HG02885 (cell line): ENCODE measurements at regions not wholly inside any gene's neighbourhood (a gene's known extent, or its start where the extent isn't known, plus 50 kb on each side); places are given as distances from the start of the nearest gene placed in this dataset.

ENCODE experiments used
- ATAC-seq: cut with Tn5 transposase; IDR thresholded peaks from one replicate; pipeline ENCODE4 v1.9.1; 2021; ENCODE audit warnings: mild to moderate bottlenecking; ENCODE audit not compliant: unreplicated experiment, poor library complexity

DNA sequence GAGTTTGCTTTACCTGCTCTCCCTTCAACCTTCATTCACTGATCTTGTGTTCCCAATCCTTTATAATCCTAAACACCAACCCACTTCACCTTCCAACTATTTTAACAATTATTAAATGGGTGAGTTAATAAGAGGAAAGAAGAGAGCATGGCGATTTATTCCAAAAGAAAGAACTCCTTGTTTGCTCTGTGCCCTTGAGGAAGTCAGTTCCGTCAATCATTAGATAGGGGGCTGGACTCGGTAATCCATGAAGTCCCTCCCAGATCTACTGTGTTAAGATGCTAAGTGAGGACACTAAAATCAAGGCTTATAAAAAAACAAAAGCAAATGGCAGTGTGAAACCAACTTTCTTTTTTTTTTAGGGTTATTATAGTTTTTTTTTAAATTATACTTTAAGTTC lies 589.9 kb downstream of the XIRP2 start:
- no peak for ATAC-seq

DNA sequence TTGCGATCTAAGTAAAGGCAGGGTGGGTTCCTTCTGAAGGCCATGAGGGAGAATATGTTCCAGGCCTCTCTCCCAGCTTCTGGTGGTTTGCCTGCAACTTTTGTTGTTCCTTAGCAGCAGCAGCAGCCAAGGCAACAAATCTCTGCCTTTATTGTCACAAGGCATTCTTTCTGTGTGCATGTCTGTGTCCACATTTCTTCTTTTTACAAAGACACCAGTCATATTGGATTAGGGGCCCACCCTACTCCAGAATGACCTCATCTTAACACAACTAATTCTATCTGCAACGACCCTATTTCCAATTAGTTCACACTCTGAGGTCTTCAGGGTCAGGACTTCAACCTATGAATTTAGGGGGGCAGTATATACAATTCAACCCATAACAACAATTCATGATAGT lies 587.5 kb downstream of the XIRP2 start:
- no peak for ATAC-seq

DNA sequence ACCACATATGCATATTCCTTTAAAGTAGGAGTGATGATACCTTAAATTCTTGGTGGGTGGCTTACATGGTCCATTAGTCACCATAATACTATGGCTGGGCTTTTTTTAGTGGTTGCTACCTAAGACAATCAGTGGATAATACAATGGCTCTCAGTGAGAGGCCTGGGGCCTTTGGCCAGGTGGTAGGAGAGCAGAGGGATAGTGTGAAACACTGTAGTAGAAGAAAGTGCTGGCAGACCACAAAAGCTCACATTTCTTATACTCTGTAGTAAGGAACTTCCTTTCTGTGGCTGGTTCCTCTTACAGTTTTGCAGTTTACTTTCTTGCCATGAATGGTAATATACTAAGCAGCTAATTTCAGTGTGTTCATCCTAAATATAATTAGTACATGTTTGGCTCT lies 583.5 kb downstream of the XIRP2 start:
- no peak for ATAC-seq

DNA sequence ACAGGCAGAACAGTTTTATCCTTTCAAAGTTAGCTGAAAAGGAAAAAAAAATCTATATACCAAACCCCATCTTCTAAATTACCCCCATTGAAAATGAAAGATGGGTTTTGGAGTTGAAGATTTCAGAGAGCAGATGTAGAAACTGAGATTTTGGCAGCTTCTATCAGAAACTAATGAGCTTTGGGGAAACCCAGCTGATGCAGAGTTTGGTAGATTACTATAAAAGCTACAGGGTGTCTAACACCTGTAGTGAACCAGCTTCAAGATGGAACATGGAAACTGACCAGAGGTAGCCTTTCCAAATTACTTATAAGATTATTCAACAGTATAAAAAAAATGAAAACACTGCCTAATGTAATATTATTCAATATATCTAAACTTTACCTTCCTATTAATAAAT lies 583.1 kb downstream of the XIRP2 start:
- ATAC-seq: no peak

DNA sequence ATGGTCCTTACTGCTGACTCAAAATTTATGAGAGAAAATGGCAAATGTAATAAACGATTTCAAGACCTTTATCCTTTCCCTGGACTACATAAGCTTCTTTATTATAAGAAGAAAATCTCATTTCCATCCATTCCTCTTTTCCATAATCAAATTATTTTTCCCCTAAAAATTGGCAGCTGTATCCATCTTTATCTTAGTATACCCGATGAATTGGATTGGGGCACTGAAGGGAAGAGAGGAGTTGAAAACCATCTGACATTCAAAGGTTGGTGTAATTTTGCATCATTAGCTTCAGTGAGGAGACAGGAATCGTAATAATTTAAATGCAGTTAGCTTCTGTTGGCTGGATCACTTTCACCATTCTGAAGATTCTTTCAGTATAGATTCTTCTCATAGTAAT lies 574.1 kb downstream of the XIRP2 start:
- ATAC-seq: no peak

DNA sequence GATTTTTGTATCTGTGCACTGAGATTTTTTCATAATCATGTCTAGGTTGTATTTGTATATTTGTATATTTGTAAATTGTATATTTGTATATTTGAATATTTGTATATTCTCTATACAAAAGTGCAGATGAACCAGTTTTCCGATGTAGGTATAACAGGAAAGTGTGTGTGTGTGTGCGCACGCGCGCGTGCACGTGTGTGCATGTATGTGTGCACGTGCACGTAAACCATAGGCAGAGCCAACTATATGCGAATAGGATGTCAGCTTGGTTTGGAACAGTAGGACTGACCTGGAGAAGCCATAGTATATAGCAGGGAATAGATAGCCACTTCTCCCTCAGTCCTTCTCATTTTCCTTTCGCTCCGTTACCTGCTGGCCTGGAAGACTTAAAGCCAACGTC lies 565.8 kb downstream of the XIRP2 start:
- ATAC-seq: no peak

DNA sequence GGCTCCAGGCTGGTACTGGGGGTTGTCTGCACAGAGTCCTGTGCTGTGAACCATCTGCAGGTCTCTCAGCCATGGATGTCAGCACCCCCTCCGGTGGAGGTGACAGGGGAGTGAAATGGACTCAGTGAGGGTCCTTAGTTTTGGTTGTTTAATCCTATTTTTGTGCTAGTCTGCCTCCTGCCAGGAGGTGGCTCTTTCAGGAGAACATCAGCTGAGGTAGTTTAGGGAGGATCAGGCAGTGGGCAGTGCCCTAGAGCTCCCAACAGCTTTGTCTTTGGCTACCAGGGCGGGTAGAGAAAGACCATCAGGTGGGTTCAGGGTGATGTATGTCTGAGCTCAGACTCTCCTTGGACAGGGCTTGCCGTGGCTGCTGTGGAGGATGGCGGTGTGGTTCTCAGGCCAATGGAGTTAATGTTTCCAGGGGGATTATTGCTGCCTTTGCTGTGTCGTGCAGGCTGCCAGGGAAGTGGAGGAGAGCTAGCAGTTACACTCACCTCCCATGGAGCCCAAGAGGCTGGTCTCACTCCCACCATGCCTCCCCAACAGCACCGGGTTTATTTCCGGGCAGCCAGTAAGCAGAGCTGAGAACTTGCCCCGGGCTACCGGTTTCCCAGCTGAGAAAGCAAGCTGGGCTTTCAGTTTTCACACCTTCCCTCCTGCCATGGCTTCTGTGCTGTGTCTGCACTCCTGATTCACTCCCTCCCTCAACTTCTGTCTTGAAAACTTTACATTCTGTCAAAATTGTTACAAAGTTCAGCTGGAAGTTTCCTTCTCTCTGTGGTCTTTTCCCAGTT lies 563.4 kb downstream of the XIRP2 start:
- no peak for ATAC-seq

DNA sequence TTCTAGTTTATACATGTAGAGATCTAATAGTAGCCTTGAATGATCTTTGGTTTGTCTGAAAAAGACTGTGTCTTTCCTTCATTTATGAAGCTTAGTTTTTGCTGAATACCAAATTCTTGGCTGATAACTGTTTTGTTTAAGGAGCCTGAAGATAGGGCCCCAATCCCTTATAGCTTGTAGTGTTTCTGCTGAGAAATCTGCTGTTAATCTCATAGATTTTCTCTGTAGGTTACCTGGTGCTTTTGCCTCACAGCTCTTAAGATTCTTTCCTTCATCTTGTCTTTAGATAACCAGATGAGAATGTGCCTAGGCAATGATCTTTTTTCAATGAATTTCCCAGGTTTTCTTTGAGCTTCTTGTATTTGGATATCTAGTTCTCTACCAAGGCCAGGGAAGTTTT lies 562.1 kb downstream of the XIRP2 start:
- no peak for ATAC-seq

DNA sequence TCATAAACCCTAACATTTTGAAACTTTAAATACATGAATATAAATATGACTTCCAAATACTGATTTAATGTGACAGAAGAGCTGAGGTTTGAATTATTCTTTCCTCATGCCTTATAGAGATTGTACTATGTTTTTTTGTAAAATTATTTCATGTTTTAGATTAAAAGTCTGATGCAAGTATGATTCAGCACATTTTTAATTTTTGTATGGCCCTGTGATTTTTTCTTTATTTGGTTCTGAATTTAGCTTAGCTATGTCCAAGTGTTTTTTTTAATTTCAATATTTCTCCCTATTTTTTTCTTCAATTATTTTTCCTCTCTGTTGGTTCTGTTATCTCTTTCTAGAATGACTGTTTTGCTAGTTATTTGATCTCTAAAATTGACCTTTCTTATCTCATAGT lies 552.1 kb downstream of the XIRP2 start:
- no peak for ATAC-seq

DNA sequence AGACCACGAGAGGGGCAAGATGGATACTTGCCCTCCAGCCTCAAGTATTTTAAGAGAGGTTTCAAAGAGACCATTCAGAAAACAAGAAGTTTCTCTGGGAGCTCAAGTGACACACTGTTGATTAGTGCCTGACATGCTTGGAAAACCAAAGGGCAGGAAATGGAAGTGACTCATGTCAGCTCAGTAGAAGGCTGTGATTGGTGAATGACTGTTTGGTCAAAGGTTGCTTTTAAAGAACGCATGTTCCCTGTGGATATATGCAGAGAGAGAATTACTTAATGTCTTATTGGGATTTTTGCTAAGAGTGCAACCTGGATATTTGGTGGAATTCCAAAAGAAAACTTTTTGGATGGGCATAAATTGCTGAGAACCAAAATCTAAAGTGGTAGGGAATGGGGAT lies 549.9 kb downstream of the XIRP2 start:
- ATAC-seq: no peak

DNA sequence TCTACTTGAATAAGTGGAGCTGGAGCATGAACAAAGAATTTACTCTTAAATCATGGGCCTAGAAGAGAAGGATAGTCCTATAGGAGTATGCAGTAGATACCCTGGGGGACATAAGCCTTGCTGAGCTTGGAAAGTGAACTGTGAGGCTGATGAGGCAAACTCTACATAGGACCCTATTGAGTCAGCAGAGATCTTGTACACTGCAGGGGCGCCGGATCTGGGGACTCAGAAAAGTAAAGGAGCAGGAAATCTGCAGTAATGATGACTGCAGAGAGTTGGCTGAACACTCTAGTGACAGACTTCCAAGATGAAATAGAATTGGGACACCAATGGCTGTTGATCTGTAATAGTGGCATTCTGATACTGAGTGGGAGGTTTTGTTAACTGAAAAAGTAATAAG lies 543.7 kb downstream of the XIRP2 start:
- no peak for ATAC-seq

DNA sequence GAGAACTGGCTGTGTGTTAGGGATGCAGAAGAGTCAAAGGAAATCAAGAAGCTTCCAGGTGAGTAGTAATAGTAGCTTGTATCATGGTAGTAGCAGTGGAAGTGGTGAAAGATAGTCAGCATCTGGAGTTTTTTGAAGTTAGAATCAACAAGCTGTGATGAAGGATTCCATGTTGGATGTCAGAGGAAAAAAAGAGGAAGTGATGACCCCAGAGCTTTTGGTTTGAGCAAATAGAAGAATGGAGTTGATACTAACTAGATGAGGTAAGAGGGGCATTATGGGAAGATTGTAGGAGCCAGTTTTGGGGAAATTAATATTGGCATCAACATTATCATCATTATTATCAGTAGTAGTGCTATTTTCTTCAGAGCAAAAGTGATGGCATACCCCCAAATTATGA lies 542.2 kb downstream of the XIRP2 start:
- ATAC-seq: no peak

DNA sequence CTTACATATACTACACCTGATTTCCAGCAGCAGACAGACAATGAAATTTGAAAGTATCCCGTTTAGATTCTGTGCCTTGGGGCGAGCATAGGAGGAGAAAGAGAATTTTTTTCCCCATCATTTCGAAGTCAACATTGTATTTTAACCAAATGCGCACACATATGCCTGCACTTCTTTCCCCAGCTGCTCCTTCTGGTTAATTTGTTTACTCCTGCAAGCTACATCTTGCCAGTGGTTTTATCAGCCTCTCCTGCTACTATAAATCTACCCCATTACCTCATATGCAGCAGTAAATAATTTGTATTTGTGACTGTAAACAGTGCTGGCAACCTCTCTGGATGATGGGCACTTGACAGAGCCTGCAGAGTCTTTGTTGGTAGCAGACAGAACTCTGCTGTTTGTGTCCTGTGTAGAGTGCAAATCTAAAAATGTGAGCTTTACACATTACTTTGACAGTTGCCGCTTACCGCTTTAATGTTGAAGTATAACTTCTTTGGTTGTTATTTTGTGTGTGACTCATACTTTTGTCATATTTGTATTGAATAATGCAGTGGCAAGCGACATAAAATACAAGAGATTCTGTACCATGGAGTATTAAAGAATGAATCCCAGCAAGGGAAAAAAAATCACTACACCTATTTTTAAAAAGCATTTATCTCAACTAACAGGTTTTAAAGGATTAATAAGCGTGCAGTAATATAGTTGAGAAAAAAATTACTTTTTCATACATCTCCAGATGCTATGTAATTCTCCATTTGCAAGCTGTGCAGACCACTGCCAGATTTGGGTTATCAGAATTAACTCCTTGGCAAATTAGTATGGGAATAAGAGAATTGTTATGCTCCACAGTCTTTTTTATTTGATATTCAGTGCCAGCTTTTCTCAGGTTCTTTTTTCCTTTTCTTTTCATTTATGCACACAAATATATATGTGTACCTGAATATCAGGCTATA lies 536.8 kb downstream of the XIRP2 start:
- ATAC-seq: no peak

DNA sequence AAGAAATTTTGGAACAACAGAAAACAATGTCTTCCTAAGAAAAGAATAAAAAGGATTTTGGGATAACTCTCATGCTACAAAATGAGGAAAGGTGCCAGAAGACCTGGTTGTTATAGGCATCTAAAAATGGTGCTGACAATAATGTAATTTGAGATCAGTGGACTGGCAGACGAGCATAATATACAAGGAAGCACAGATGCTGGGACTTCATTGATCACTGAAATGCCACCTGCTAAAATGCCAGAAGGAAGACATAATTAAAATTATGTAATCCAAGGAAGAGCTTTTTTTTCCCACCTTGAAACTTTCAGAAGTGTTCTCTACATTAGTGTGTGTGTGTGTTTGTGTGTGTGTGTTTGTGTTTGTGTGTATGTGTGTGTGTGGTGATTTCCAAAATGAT lies 535.9 kb downstream of the XIRP2 start:
- ATAC-seq: no peak

DNA sequence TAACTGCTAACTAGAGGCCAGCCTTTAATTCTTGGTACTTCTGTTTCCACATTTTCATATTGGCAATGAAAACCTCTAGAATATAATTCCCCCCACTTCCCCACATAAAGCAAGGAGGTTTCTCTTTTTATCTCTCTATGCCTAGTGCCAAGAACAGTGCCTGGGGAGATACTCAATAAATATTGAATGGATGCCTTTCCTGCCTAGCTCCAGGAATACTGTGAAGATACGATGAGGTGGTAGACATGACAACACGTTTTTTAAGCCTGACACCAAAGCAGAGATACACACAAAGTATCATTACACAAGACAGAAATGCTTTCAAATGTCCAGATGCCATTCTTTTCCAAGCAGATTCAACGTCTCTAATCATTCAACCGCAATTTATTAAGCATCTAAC lies 535.5 kb downstream of the XIRP2 start:
- no peak for ATAC-seq

DNA sequence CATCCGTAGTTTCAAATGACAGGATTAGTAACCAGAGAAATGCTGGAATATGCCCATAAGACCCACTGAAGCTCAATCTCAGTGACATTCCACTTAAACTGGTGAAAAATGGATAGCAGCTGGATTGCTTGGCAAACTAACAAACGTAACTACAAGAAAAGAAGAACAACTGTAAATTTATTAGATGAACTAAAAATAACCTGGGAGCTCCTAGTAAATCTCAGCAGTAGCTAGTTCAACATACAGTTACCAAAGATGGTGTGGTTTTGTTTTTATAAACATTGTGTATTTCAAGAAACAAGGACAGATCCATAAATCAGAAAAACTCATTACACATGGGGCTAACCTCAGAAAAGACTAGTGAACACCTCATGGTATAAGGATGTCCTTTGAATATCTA lies 531.9 kb downstream of the XIRP2 start:
- no peak for ATAC-seq

DNA sequence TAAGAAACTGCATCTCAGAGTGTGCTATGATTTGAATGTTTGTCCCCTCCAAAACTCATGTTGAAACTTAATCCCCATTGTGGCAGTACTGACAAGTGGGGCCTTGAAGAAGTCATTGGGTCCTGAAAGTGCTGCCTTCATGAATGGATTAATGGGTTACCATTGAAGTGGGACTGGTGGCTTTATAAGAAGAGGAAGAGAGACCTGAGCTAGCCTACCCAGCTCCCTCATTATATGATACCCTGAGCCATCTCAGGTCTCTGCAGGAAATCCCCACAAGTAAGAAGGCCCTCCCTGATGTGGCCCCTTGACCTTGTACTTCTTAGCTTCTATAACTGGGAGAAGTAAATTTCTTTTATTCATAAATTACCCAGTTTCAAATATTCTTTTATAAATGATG lies 526.8 kb downstream of the XIRP2 start:
- no peak for ATAC-seq

DNA sequence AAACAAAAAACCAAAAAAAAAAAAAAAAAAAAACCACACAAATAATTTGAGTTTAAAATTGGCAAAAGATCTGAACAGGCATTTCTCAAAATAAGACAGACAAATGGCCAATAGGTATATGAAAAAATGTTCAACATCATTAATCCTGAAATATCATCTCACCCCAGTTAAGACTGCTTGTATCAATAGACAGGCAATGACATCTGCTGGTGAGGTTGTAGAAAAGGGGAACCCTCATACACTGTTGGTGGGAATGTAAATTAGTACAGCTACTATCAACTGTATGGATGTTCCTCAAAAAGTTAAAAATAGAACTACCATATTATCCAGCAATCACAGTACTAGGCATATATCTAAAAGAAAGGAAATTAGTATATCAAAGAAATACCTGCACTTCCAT lies 523.1 kb downstream of the XIRP2 start:
- no peak for ATAC-seq

DNA sequence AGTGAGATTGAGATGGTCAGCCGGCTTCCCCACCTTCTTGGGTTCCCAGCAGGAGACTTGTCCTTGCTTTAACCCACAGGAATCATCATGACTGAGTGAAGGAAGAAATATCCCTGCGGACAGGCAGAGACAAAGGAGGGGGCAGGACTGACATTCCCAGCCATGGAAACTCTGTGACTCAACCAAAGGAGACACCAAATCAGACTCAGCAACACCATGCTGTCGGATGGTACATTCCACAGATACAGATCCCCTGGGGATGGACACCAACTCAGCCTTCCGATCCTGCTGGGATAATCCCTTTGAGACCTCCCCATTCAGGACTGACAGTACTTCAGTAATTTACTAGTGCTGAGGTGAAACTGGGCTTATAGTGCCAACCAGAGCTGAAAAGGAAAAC lies 518.3 kb downstream of the XIRP2 start:
- ATAC-seq: no peak

DNA sequence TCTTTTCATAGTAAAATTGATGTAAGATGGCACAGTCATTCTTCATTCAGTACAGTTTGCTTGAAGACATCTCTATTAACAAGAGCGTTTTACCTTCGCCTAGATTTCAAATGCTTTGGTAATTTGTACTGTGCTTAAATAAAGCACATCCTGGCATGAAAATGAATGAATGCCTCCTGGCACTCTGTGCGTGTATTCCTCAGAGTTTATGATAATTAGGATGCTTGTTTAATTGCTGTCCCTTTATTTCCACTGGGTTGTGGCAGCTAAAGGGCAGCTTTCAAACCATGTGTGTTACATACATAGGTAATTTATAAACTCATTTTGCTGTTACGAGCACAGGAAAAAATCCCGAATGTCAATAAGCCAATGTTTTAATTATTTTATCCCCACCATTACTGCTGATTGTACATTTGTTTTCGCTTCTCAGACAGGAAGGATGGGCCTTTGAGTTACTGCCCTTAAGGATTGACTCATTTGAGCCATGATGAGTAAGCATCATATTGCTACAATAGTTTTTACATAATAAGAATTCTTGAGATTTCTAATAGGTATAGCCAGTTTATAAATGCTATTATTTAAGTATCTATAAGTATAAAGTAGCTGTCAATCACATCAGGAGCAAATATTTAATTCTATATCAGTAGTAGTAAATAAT lies 516.5 kb downstream of the XIRP2 start:
- ATAC-seq: no peak

DNA sequence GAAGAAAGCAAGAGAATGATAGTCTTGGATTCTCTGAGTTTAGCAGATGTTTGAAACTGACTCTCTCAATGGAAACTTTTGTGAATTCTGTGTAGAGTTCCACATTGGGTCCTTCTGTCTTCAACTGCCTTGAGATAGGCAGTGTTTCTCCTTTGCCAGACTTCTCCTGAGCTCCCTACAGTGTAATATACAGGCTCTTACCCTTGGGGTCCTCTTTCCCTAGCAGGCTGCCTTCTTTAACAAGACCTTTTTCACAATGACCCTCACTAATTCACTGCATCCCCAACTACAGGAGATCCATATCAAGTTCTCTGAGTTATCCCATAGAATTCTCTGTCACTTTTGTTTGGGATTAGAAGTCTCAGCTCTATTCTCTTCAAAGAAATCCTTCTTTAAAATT lies 513.0 kb downstream of the XIRP2 start:
- ATAC-seq: no peak
